ENCODE measurements at regions not wholly inside any gene's neighbourhood (a gene's known extent, or its start where the extent isn't known, plus 50 kb on each side); places are given as distances from the start of the nearest gene placed in this dataset.
"Not testable (repeated sequence)": the region's sequence is repeated elsewhere in the genome, so short reads cannot be mapped to it uniquely, and the experiment has no call there.

- Mint-ChIP-seq H3K27me3 (no peaks in the 10 kb centered on the region), H3K27ac (no peak overlapping the region), H3K9me3 (peaks cover 9 to 25% (median 17%) of the 10 kb centered on the region in 3 donors), H3K4me1 (no peaks in the 10 kb centered on the region), H3K36me3 (no peaks in the 10 kb centered on the region), H3K4me3 (no peak overlapping the region)
- Histone ChIP-seq H3K9me3 (no peaks in the 10 kb centered on the region), H3K27me3 (replicated peaks in 1 of 2; ENCODE audit: control insufficient read depth in 2 of 2, extremely low read depth in 1 of 2, insufficient read depth in 2 of 2, low read length in 1 of 2) (no peaks in the 10 kb centered on the region), H3K27ac (ENCODE audit: low read length) (no peak overlapping the region), H3K4me1 (ENCODE audit: control insufficient read depth in 1 of 2, extremely low read depth in 1 of 2, insufficient read depth in 2 of 2, low read length in 2 of 2) (no peaks in the 10 kb centered on the region), H3K4me3 (ENCODE audit: control insufficient read depth in 1 of 2, extremely low read depth in 1 of 2, low read length in 1 of 2) (no peak overlapping the region), H3K36me3 (ENCODE audit: control insufficient read depth in 2 of 2, extremely low read depth in 1 of 2, insufficient read depth in 1 of 2, low read length in 1 of 2) (no peaks in the 10 kb centered on the region)
- ChIA-PET POLR2A (no interaction called here), CTCF (no interaction called here)
- WGBS (ENCODE audit: insufficient coverage), result 68% methylated on average over 5 of the region's 5 CpGs
- no peak for DNase-seq
- no peak for ATAC-seq (replicated peaks in 1 of 4)
Observed at GRCh38 chr2:107556038-107556627, 270.6 kb upstream of the RGPD4 start.

GRCh38 chr2:107558295-107558694, 268.4 kb upstream of the RGPD4 start:
- Histone ChIP-seq H3K4me3 (ENCODE audit: control insufficient read depth in 1 of 2, extremely low read depth in 1 of 2, low read length in 1 of 2) (no peak overlapping the region), H3K27me3 (replicated peaks in 1 of 2; ENCODE audit: control insufficient read depth in 2 of 2, extremely low read depth in 1 of 2, insufficient read depth in 2 of 2, low read length in 1 of 2) (no peaks in the 10 kb centered on the region), H3K4me1 (ENCODE audit: control insufficient read depth in 1 of 2, extremely low read depth in 1 of 2, insufficient read depth in 2 of 2, low read length in 2 of 2) (no peaks in the 10 kb centered on the region), H3K36me3 (ENCODE audit: control insufficient read depth in 2 of 2, extremely low read depth in 1 of 2, insufficient read depth in 1 of 2, low read length in 1 of 2) (no peaks in the 10 kb centered on the region), H3K9me3 (no peaks in the 10 kb centered on the region), H3K27ac (ENCODE audit: low read length) (no peak overlapping the region)
- Mint-ChIP-seq H3K27ac (no peak overlapping the region), H3K4me3 (no peak overlapping the region), H3K27me3 (no peaks in the 10 kb centered on the region), H3K4me1 (no peaks in the 10 kb centered on the region), H3K9me3 (peaks cover 13 to 25% (median 15%) of the 10 kb centered on the region in 3 donors), H3K36me3 (no peaks in the 10 kb centered on the region)
- DNase-seq, result no peak
- no peak for ATAC-seq (replicated peaks in 1 of 4)
- no CpG with 5 or more reads among the region's 3 CpGs for WGBS (ENCODE audit: insufficient coverage)
- POLR2A ChIA-PET, result no interaction called here
- CTCF ChIA-PET, result interaction anchor here in 1 of 2 donors (0.6 kb wide), 1 partner anchor 23 kb away, joined by 3 read pairs; no protein-coding TSS in a partner anchor

GRCh38 chr2:107569496-107569895, 257.2 kb upstream of the RGPD4 start:
- H3K27ac Mint-ChIP-seq, result no peak overlapping the region
- no peak overlapping the region for H3K4me3 Mint-ChIP-seq
- no peaks in the 10 kb centered on the region for H3K27me3 Mint-ChIP-seq
- Histone ChIP-seq H3K4me3 (ENCODE audit: control insufficient read depth in 1 of 2, extremely low read depth in 1 of 2, low read length in 1 of 2) (no peak overlapping the region), H3K27me3 (replicated peaks in 1 of 2; ENCODE audit: control insufficient read depth in 2 of 2, extremely low read depth in 1 of 2, insufficient read depth in 2 of 2, low read length in 1 of 2) (no peaks in the 10 kb centered on the region), H3K36me3 (ENCODE audit: control insufficient read depth in 2 of 2, extremely low read depth in 1 of 2, insufficient read depth in 1 of 2, low read length in 1 of 2) (no peaks in the 10 kb centered on the region), H3K27ac (ENCODE audit: low read length) (no peak overlapping the region), H3K4me1 (ENCODE audit: control insufficient read depth in 1 of 2, extremely low read depth in 1 of 2, insufficient read depth in 2 of 2, low read length in 2 of 2) (no peaks in the 10 kb centered on the region), H3K9me3 (no peaks in the 10 kb centered on the region)
- POLR2A ChIA-PET, result no interaction called here
- no peaks in the 10 kb centered on the region for H3K36me3 Mint-ChIP-seq
- DNase-seq (no peak), ATAC-seq (replicated peaks in 1 of 4) (no peak)
- CTCF ChIA-PET, result no interaction called here
- H3K9me3 Mint-ChIP-seq, result no peaks in the 10 kb centered on the region
- H3K4me1 Mint-ChIP-seq, result no peaks in the 10 kb centered on the region
- WGBS (ENCODE audit: insufficient coverage), result no CpG with 5 or more reads among the region's 1 CpG

GRCh38 chr2:107570876-107571275, 255.8 kb upstream of the RGPD4 start:
- Mint-ChIP-seq H3K4me1 (no peaks in the 10 kb centered on the region), H3K36me3 (no peaks in the 10 kb centered on the region), H3K27me3 (no peaks in the 10 kb centered on the region), H3K4me3 (no peak overlapping the region), H3K9me3 (no peaks in the 10 kb centered on the region), H3K27ac (no peak overlapping the region)
- no peaks in the 10 kb centered on the region for H3K9me3 ChIP-seq
- H3K4me1 ChIP-seq (ENCODE audit: control insufficient read depth in 1 of 2, extremely low read depth in 1 of 2, insufficient read depth in 2 of 2, low read length in 2 of 2), result no peaks in the 10 kb centered on the region
- DNase-seq, result no peak
- H3K27me3 ChIP-seq (replicated peaks in 1 of 2; ENCODE audit: control insufficient read depth in 2 of 2, extremely low read depth in 1 of 2, insufficient read depth in 2 of 2, low read length in 1 of 2), result no peaks in the 10 kb centered on the region
- ChIA-PET POLR2A (interaction anchor here in 1 of 2 donors (0.7 kb wide), 1 partner anchor 159 kb away, joined by 3 read pairs; no protein-coding TSS in a partner anchor), CTCF (no interaction called here)
- no peaks in the 10 kb centered on the region for H3K36me3 ChIP-seq (ENCODE audit: control insufficient read depth in 2 of 2, extremely low read depth in 1 of 2, insufficient read depth in 1 of 2, low read length in 1 of 2)
- H3K27ac ChIP-seq (ENCODE audit: low read length), result no peak overlapping the region
- H3K4me3 ChIP-seq (ENCODE audit: control insufficient read depth in 1 of 2, extremely low read depth in 1 of 2, low read length in 1 of 2), result no peak overlapping the region
- ATAC-seq (replicated peaks in 1 of 4), result no peak
- WGBS (ENCODE audit: insufficient coverage), result no CpG with 5 or more reads among the region's 1 CpG

- H3K4me3 Mint-ChIP-seq; ATAC-seq (replicated peaks in 1 of 4); H3K9me3 ChIP-seq; POLR2A ChIA-PET; H3K27me3 Mint-ChIP-seq; CTCF ChIA-PET; H3K36me3 ChIP-seq (ENCODE audit: control insufficient read depth in 2 of 2, extremely low read depth in 1 of 2, insufficient read depth in 1 of 2, low read length in 1 of 2); H3K4me1 Mint-ChIP-seq; H3K4me1 ChIP-seq (ENCODE audit: control insufficient read depth in 1 of 2, extremely low read depth in 1 of 2, insufficient read depth in 2 of 2, low read length in 2 of 2); H3K27me3 ChIP-seq (replicated peaks in 1 of 2; ENCODE audit: control insufficient read depth in 2 of 2, extremely low read depth in 1 of 2, insufficient read depth in 2 of 2, low read length in 1 of 2); H3K27ac Mint-ChIP-seq; H3K4me3 ChIP-seq (ENCODE audit: control insufficient read depth in 1 of 2, extremely low read depth in 1 of 2, low read length in 1 of 2); H3K27ac ChIP-seq (ENCODE audit: low read length); H3K36me3 Mint-ChIP-seq; H3K9me3 Mint-ChIP-seq: not testable (repeated sequence)
- no CpG with 5 or more reads among the region's 13 CpGs for WGBS (ENCODE audit: insufficient coverage)
- DNase-seq, result peak in 1 of 35 experiments; percentile 11
Observed at GRCh38 chr2:107572890-107573289, 253.8 kb upstream of the RGPD4 start.

- Mint-ChIP-seq H3K4me1 (no peaks in the 10 kb centered on the region), H3K36me3 (no peaks in the 10 kb centered on the region), H3K27me3 (no peaks in the 10 kb centered on the region), H3K27ac (no peak overlapping the region), H3K9me3 (no peaks in the 10 kb centered on the region), H3K4me3 (no peak overlapping the region)
- POLR2A ChIA-PET, result no interaction called here
- WGBS (ENCODE audit: insufficient coverage), result 82% methylated on average over 5 of the region's 5 CpGs
- Histone ChIP-seq H3K27ac (ENCODE audit: low read length) (no peak overlapping the region), H3K36me3 (ENCODE audit: control insufficient read depth in 2 of 2, extremely low read depth in 1 of 2, insufficient read depth in 1 of 2, low read length in 1 of 2) (no peaks in the 10 kb centered on the region), H3K4me3 (ENCODE audit: control insufficient read depth in 1 of 2, extremely low read depth in 1 of 2, low read length in 1 of 2) (no peak overlapping the region), H3K9me3 (no peaks in the 10 kb centered on the region), H3K4me1 (ENCODE audit: control insufficient read depth in 1 of 2, extremely low read depth in 1 of 2, insufficient read depth in 2 of 2, low read length in 2 of 2) (no peaks in the 10 kb centered on the region), H3K27me3 (replicated peaks in 1 of 2; ENCODE audit: control insufficient read depth in 2 of 2, extremely low read depth in 1 of 2, insufficient read depth in 2 of 2, low read length in 1 of 2) (no peaks in the 10 kb centered on the region)
- ATAC-seq (replicated peaks in 1 of 4) (no peak), DNase-seq (no peak)
- CTCF ChIA-PET, result no interaction called here
Observed at GRCh38 chr2:107576991-107577390, 249.7 kb upstream of the RGPD4 start.

GRCh38 chr2:107582487-107582886, 244.2 kb upstream of the RGPD4 start:
- Histone ChIP-seq H3K9me3 (no peaks in the 10 kb centered on the region), H3K4me1 (ENCODE audit: control insufficient read depth in 1 of 2, extremely low read depth in 1 of 2, insufficient read depth in 2 of 2, low read length in 2 of 2) (no peaks in the 10 kb centered on the region), H3K36me3 (ENCODE audit: control insufficient read depth in 2 of 2, extremely low read depth in 1 of 2, insufficient read depth in 1 of 2, low read length in 1 of 2) (no peaks in the 10 kb centered on the region), H3K27ac (ENCODE audit: low read length) (no peak overlapping the region), H3K4me3 (ENCODE audit: control insufficient read depth in 1 of 2, extremely low read depth in 1 of 2, low read length in 1 of 2) (no peak overlapping the region), H3K27me3 (replicated peaks in 1 of 2; ENCODE audit: control insufficient read depth in 2 of 2, extremely low read depth in 1 of 2, insufficient read depth in 2 of 2, low read length in 1 of 2) (no peaks in the 10 kb centered on the region)
- POLR2A ChIA-PET, result no interaction called here
- H3K36me3 Mint-ChIP-seq, result no peaks in the 10 kb centered on the region
- CTCF ChIA-PET, result no interaction called here
- DNase-seq (no peak), ATAC-seq (replicated peaks in 1 of 4) (no peak)
- peaks cover 3 to 23% (median 10%) of the 10 kb centered on the region in 3 donors for H3K9me3 Mint-ChIP-seq
- no peak overlapping the region for H3K4me3 Mint-ChIP-seq
- no peak overlapping the region for H3K27ac Mint-ChIP-seq
- H3K27me3 Mint-ChIP-seq, result no peaks in the 10 kb centered on the region
- no peaks in the 10 kb centered on the region for H3K4me1 Mint-ChIP-seq

Data from T-cell (primary cell).